Coronary artery (tissue), 2 donors: ENCODE measurements at regions not wholly inside any gene's neighbourhood (a gene's known extent, or its start where the extent isn't known, plus 50 kb on each side); places are given as distances from the start of the nearest gene placed in this dataset.
A peak's percentile ranks its signal among the peaks of the same experiment; 100 is the strongest.

Experiments used
- DNase-seq: peaks from one replicate; pipeline ENCODE4 v3.0.0-alpha.2; 2017; ENCODE audit warnings: low spot score
- H3K27ac ChIP-seq, 2 donors: fragments of 200-600 bp; sonication (generic); one replicate each; pipeline ENCODE4 v1.5.1; 2016 to 2019
- H3K4me3 ChIP-seq: fragments of 200-600 bp; sonication (generic); 2 replicates; pipeline ENCODE4 v1.5.1; 2016; ENCODE audit warnings: mild to moderate bottlenecking, moderate library complexity
- CTCF ChIP-seq: fragments of 200-600 bp; sonication (generic); IDR thresholded peaks from one replicate; pipeline ENCODE4 v1.5.1; 2019; ENCODE audit warnings: antibody characterized with exemption

- no peak overlapping the region for H3K4me3 ChIP-seq
- DNase-seq, result no peak
- no peak for TF ChIP-seq CTCF
- no peak overlapping the region for H3K27ac ChIP-seq
Observed at GRCh38 chr1:229064320-229065168, 206.4 kb upstream of the RAB4A start.

DNA sequence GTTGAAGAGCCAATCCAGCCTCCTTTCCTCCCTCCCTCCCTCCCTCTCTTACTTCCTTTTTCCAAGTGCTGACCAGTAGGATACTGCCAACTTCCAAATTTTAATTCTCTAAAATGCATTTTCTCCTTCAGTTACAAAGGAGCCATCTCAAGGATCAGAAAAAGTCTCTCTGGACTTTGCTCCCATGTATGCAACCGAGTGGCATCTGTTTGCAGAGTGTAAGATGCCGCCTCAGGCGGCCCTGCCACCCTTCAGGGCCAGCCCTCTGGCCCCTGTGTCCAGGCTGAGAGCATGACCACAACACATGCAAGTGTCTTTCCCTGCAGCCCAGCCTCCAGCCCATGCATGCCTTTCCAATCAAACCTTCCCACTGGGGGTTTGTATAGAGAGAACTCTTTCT lies 205.3 kb upstream of the RAB4A start:
- H3K4me3 ChIP-seq, result no peak overlapping the region
- DNase-seq, result no peak
- no peak for TF ChIP-seq CTCF
- no peak overlapping the region for H3K27ac ChIP-seq

DNA sequence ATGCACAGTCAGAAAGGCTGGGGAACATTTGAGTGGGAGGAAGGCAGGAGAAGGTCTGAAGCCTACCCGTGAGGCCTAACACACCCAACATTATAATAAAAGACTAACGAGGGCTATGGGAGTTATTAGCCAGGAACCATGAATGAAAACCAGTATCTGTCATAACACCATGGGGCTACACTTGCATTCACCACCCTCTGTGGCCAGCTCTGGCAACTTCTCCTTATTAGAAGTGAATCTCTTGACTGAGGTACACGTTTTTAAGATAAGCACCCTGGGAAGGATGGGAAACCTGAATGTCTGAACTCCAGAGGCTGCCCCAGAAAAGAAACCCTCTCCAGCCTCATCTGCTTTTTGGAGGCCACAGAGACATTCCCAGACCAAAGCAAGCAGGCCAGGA lies 204.3 kb upstream of the RAB4A start:
- TF ChIP-seq CTCF, result no peak
- DNase-seq, result no peak
- Histone ChIP-seq H3K27ac (no peak overlapping the region), H3K4me3 (no peak overlapping the region)

- TF ChIP-seq CTCF, result no peak
- no peak for DNase-seq
- Histone ChIP-seq H3K4me3 (no peak overlapping the region), H3K27ac (peak overlapping the region in 1 of 2 donors; percentile 61)
Observed at GRCh38 chr1:229067546-229067945, 203.4 kb upstream of the RAB4A start.

DNA sequence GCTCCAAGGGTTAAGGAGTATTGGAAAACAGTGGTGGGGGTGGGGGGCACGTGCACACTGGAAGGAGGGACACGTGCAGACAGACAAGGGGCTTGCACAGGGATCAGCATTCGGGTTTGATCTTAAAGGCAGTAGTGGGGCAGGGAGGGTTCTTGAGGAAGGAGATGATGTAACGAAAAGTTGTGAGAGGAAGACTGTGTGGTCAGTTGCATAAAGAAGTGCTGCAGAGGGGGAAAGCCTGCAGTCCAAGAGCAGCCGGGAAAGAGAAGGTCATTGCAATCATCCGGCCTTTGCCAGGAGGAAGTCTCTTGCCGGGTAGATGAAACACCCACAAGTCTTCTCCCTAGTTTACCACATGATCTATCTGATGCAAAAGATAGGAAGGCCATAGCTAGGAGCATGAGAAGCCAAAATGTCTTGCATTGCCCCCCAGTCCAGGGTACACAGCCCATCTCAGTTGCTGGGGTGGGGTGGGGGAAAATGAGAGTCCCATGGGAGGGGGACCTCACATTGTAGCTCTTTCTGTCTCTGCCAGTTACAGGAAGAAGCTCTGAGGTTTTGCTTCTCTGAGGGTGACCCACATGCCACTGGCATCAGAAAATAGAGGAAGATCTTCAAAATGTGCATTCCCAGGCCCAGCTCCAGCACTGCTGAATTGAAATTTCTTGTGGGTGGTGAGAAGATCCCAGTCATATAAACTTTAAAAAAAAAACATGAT lies 202.5 kb upstream of the RAB4A start:
- no peak for TF ChIP-seq CTCF
- DNase-seq, result no peak
- Histone ChIP-seq H3K4me3 (no peak overlapping the region), H3K27ac (peak overlapping the region in 1 of 2 donors; percentile 74)

DNA sequence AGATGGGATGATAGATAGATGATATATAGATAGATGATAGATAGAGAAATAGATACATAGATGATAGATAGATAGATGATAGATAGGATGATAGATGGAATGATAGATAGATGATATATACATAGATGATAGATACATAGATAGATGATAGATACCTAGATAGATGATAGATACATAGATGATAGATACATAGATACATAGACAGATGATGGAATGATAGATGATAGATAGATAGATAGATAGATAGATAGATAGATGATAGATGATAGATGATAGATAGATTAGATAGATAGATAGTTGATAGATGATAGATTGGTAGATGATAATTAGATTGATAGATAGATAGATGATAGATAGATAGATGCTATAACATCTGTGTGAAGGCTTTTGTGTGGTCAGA lies 201.7 kb upstream of the RAB4A start:
- DNase-seq, result no peak
- no peak overlapping the region for H3K4me3 ChIP-seq
- peak overlapping the region in 1 of 2 donors; percentile 71 for H3K27ac ChIP-seq
- TF ChIP-seq CTCF, result no peak
